Glomerular visceral epithelial cell (primary cell): ENCODE measurements at regions not wholly inside any gene's neighbourhood (a gene's known extent, or its start where the extent isn't known, plus 50 kb on each side); places are given as distances from the start of the nearest gene placed in this dataset.
"Not testable (repeated sequence)": the region's sequence is repeated elsewhere in the genome, so short reads cannot be mapped to it uniquely, and the experiment has no call there.

ENCODE experiments used
- DNase-seq: peaks from one replicate; pipeline ENCODE4 v3.0.0-alpha.2; 2016; ENCODE audit errors: extremely low spot score

GRCh38 chr3:18127174-18127858, 297.8 kb downstream of the SATB1 start:
- no peak for DNase-seq

- DNase-seq: no peak
These were observed 298.4 kb downstream of the SATB1 start for GRCh38 chr3:18126772-18127171.

GRCh38 chr3:18124501-18124900, 300.6 kb downstream of the SATB1 start:
- DNase-seq: peak; percentile 68

GRCh38 chr3:18122264-18122663, 302.9 kb downstream of the SATB1 start:
- peak; percentile 38 for DNase-seq

GRCh38 chr3:18121020-18121419, 304.1 kb downstream of the SATB1 start:
- no peak for DNase-seq

- DNase-seq: no peak
These were observed 305.3 kb downstream of the SATB1 start for GRCh38 chr3:18119866-18120265.

- no peak for DNase-seq
These were observed 310.2 kb downstream of the SATB1 start for GRCh38 chr3:18114894-18115293.

GRCh38 chr3:18113417-18113816, 311.7 kb downstream of the SATB1 start:
- no peak for DNase-seq

GRCh38 chr3:18112674-18113375, 312.3 kb downstream of the SATB1 start:
- DNase-seq: no peak

GRCh38 chr3:18111796-18112232, 313.3 kb downstream of the SATB1 start:
- DNase-seq: peak; percentile 21

- DNase-seq: no peak
These were observed 321.5 kb downstream of the SATB1 start for GRCh38 chr3:18103591-18103990.

- no peak for DNase-seq
These were observed 325.0 kb downstream of the SATB1 start for GRCh38 chr3:18100121-18100520.

- peak; percentile 33 for DNase-seq
These were observed 325.5 kb downstream of the SATB1 start for GRCh38 chr3:18099611-18100010.

- DNase-seq: peak; percentile 91
These were observed 326.1 kb downstream of the SATB1 start for GRCh38 chr3:18098960-18099587.

- no peak for DNase-seq
These were observed 327.1 kb downstream of the SATB1 start for GRCh38 chr3:18097989-18098388.

- no peak for DNase-seq
These were observed 327.7 kb downstream of the SATB1 start for GRCh38 chr3:18097473-18097872.

- DNase-seq: no peak
These were observed 332.4 kb downstream of the SATB1 start for GRCh38 chr3:18092726-18093125.

GRCh38 chr3:18090377-18090776, 334.8 kb downstream of the SATB1 start:
- DNase-seq: no peak

GRCh38 chr3:18087988-18088387, 337.2 kb downstream of the SATB1 start:
- no peak for DNase-seq

- no peak for DNase-seq
These were observed 338.4 kb downstream of the SATB1 start for GRCh38 chr3:18086760-18087159.

GRCh38 chr3:18086078-18086477, 339.1 kb downstream of the SATB1 start:
- DNase-seq: no peak

GRCh38 chr3:18085429-18085828, 339.7 kb downstream of the SATB1 start:
- DNase-seq: no peak

GRCh38 chr3:18083273-18083590, 340.8 kb upstream of the TBC1D5 start:
- DNase-seq: not testable (repeated sequence)
